K562 (cell line): ENCODE measurements at regions not wholly inside any gene's neighbourhood (a gene's known extent, or its start where the extent isn't known, plus 50 kb on each side); places are given as distances from the start of the nearest gene placed in this dataset.

Experiments used
- ATAC-seq: fragments of 200-7000 bp; cut with Tn5 transposase; 3 replicates; pipeline ENCODE4 v1.9.1; 2020; ENCODE audit warnings: moderate library complexity
- BruUV-seq: library from RNA; stranded (reverse); fragments of 400-500 nt; replicated peaks from 2 replicates; lab custom pipeline; 2021; lab: Mats Ljungman, UMichigan
- CTCF ChIA-PET: fragments of 300-600 bp; formaldehyde crosslinking; extraction: SDS; loops from one replicate; lab custom pipeline; 2021; ENCODE audit warnings: low intra/inter-chr PET ratio; lab: Yijun Ruan, JAX
- POLR2A ChIA-PET: fragments of 300-600, 350-650 bp; sonication (Branson Sonifier 250); formaldehyde crosslinking; extraction: SDS; loops from one replicate; lab custom pipeline; 2021; ENCODE audit warnings: antibody characterized with exemption, inconsistent platforms; lab: Yijun Ruan, JAX
- DNase-seq, 4 experiments: peaks; one replicate each; pipeline versions ENCODE4 v3.0.0 to v3.0.0-alpha.2; 2011 to 2018; ENCODE audit warnings: low spot score in 3 of 4, mixed read lengths in 3 of 4; ENCODE audit errors: extremely low read depth in 1 of 4
- FAIRE-seq: peaks from 2 replicates; lab custom pipeline; 2011; peaks lifted over from hg19 to GRCh38; lab: Jason Lieb, UNC
- H2AFZ ChIP-seq: 2 replicates; pipeline ENCODE4 v1.6.0; 2011; ENCODE audit warnings: low read depth, low read length, control low read depth, inconsistent platforms
- H3K27ac ChIP-seq: fragments of 200-600 bp; 3 replicates; pipeline ENCODE4 v1.8.0; 2011; ENCODE audit warnings: low read depth, mild to moderate bottlenecking, control low read depth, inconsistent platforms, low read length, moderate library complexity, mixed read lengths; ENCODE audit errors: extremely low read depth
- H3K27me3 ChIP-seq, 2 experiments: fragments of 300-600 bp in 1 of 2; 2 replicates in 1 of 2; 3 replicates in 1 of 2; pipeline versions ENCODE4 v1.6.0 to v1.8.0; 2011; ENCODE audit warnings: inconsistent platforms in 2 of 2, low read length in 2 of 2, mild to moderate bottlenecking in 1 of 2, mixed read lengths in 1 of 2, moderate library complexity in 1 of 2; ENCODE audit not compliant: control insufficient read depth in 2 of 2, insufficient read depth in 2 of 2
- H3K36me3 ChIP-seq: fragments of 300-600 bp; 3 replicates; pipeline ENCODE4 v1.8.0; 2011; ENCODE audit warnings: mild to moderate bottlenecking, low read length, inconsistent platforms; ENCODE audit not compliant: control insufficient read depth, insufficient read depth
- H3K4me1 ChIP-seq, 2 experiments: fragments of 200-600 bp in 1 of 2; replicated peaks in 1 of 2; 2 replicates in 1 of 2; 3 replicates in 1 of 2; pipeline versions ENCODE4 v1.5.1 to v1.8.0; 2011; ENCODE audit warnings: inconsistent platforms in 2 of 2, low read length in 2 of 2, mild to moderate bottlenecking in 1 of 2, mixed read lengths in 1 of 2, moderate library complexity in 1 of 2; ENCODE audit not compliant: control insufficient read depth in 2 of 2, insufficient read depth in 2 of 2
- H3K4me2 ChIP-seq: 2 replicates; pipeline ENCODE4 v1.6.1; 2011; ENCODE audit warnings: low read length, control low read depth, inconsistent platforms, mixed read lengths; ENCODE audit not compliant: insufficient read depth
- H3K4me3 ChIP-seq: fragments of 200-600 bp; sonication (generic), shearing (Covaris generic); 2 replicates; pipeline ENCODE4 v1.5.1; 2016; ENCODE audit warnings: control low read depth, inconsistent platforms
- H3K79me2 ChIP-seq: fragments of 200-600 bp; 3 replicates; pipeline ENCODE4 v1.8.0; 2011; ENCODE audit warnings: low read length, inconsistent platforms; ENCODE audit not compliant: control insufficient read depth, insufficient read depth
- H3K9ac ChIP-seq, 2 experiments: 2 replicates each; pipeline versions ENCODE4 v1.6.0 to v1.6.1; 2011; ENCODE audit warnings: low read depth in 2 of 2, low read length in 2 of 2, control low read depth in 1 of 2, inconsistent platforms in 1 of 2, mild to moderate bottlenecking in 1 of 2, mixed read lengths in 1 of 2; ENCODE audit not compliant: insufficient read depth in 1 of 2
- H3K9me1 ChIP-seq: one replicate; pipeline ENCODE4 v1.6.0; 2011; ENCODE audit warnings: inconsistent platforms, mild to moderate bottlenecking, low read length, moderate library complexity; ENCODE audit not compliant: control insufficient read depth, insufficient read depth
- H3K9me3 ChIP-seq: replicated peaks from 2 replicates; pipeline ENCODE4 v1.5.1; 2011; ENCODE audit warnings: low read depth, low read length, inconsistent platforms; ENCODE audit not compliant: control insufficient read depth, insufficient read depth
- H4K20me1 ChIP-seq: replicated peaks from 2 replicates; pipeline ENCODE4 v1.6.1; 2011; ENCODE audit warnings: low read length, inconsistent platforms, mixed read lengths; ENCODE audit not compliant: control insufficient read depth, insufficient read depth
- E2F3 ChIP-seq: fragments of 250-450 bp; sonication (Bioruptor Pico); IDR thresholded peaks from 2 replicates; pipeline ENCODE4 v1.4.0; 2020; ENCODE audit warnings: mild to moderate bottlenecking
- FOXA1 ChIP-seq: fragments of 450-650 bp; IDR thresholded peaks from 2 replicates; pipeline ENCODE4 v1.6.1; 2016; ENCODE audit warnings: mild to moderate bottlenecking, borderline replicate concordance
- HOXB6 ChIP-seq: fragments of 250-450 bp; sonication (Bioruptor Pico); IDR thresholded peaks from 2 replicates; pipeline ENCODE4 v1.5.1; 2022; ENCODE audit warnings: mild to moderate bottlenecking, borderline replicate concordance
- HSF4 ChIP-seq: fragments of 250-450 bp; sonication (Bioruptor Pico); IDR thresholded peaks from 2 replicates; pipeline ENCODE4 v2.1.2; 2022; ENCODE audit warnings: mild to moderate bottlenecking, moderate library complexity, borderline replicate concordance
- KLF6 ChIP-seq: fragments of 250-450 bp; sonication (Bioruptor Pico); IDR thresholded peaks from 2 replicates; pipeline ENCODE4 v1.4.0; 2020; ENCODE audit warnings: mild to moderate bottlenecking, moderate library complexity, borderline replicate concordance
- NRF1 ChIP-seq, 2 experiments: fragments of 450-650 bp; IDR thresholded peaks in 1 of 2; conservative IDR thresholded peaks in 1 of 2; 2 replicates each; pipeline ENCODE4 v1.6.1; 2014; ENCODE audit warnings: mild to moderate bottlenecking in 2 of 2
- POLR2H ChIP-seq: IDR thresholded peaks from 2 replicates; pipeline ENCODE4 v1.6.1; 2016; ENCODE audit warnings: missing genetic modification characterization, low read depth, mild to moderate bottlenecking, control low read depth, missing compliant biosample characterization, moderate library complexity
- PPARD ChIP-seq: fragments of 250-450 bp; sonication (Bioruptor Pico); IDR thresholded peaks from 2 replicates; pipeline ENCODE4 v1.8.0; 2022; ENCODE audit warnings: inconsistent platforms, mild to moderate bottlenecking, moderate library complexity
- SMARCA5 ChIP-seq: fragments of 450-650 bp; IDR thresholded peaks from 2 replicates; pipeline ENCODE4 v1.6.1; 2016
- ZNF584 ChIP-seq: fragments of 200-800 bp; sonication (Bioruptor generic); IDR thresholded peaks from 2 replicates; pipeline ENCODE4 v1.6.1; 2016; ENCODE audit warnings: low read depth, mild to moderate bottlenecking, missing genetic modification characterization, missing compliant biosample characterization
- ZNF717 ChIP-seq: fragments of 250-450 bp; sonication (Bioruptor Pico); IDR thresholded peaks from 2 replicates; pipeline ENCODE4 v1.5.0; 2021
- WGBS: fragments of 100-300 bp; shearing (Covaris generic); methylation state at CpG from one replicate; pipeline ENCODE4 v1.1.6; 2016; ENCODE audit warnings: low coverage, mixed read lengths; ENCODE audit not compliant: insufficient coverage; ENCODE audit errors: missing lambda C conversion rate; 5-methylcytosine and 5-hydroxymethylcytosine counted together
- in situ Hi-C: fragments of 300-500 bp; cut with MboI; formaldehyde crosslinking; loops from 4 replicates; pipeline ENCODE4 v1.15.0; 2018; ENCODE audit warnings: inconsistent platforms, mixed read lengths
- intact Hi-C: fragments of 100-400 bp; cut with micrococcal nuclease; formaldehyde crosslinking; loops from 2 replicates; pipeline ENCODE4 v1.14.2; 2022
- TF ChIP-seq, protein P1 (sequence below), 2 experiments: fragments of 450-650 bp; conservative IDR thresholded peaks; 2 replicates each; pipeline ENCODE4 v1.6.1; 2017; ENCODE audit warnings: mild to moderate bottlenecking in 2 of 2, moderate library complexity in 2 of 2
- TF ChIP-seq, protein P2 (sequence below): fragments of 450-650 bp; formaldehyde crosslinking; IDR thresholded peaks from 2 replicates; pipeline ENCODE4 v1.4.0; 2022; ENCODE audit warnings: missing genetic modification characterization
- TF ChIP-seq, protein P3 (sequence below), 3 experiments: IDR thresholded peaks in 2 of 3; conservative IDR thresholded peaks in 1 of 3; 2 replicates each; pipeline ENCODE4 v1.5.1; 2011 to 2012; ENCODE audit warnings: low read length in 3 of 3, mild to moderate bottlenecking in 3 of 3, control low read depth in 2 of 3, improper control_type of control experiment in 1 of 3, inconsistent platforms in 1 of 3, low read depth in 1 of 3, mixed read lengths in 1 of 3, moderate library complexity in 1 of 3; ENCODE audit not compliant: insufficient read depth in 2 of 3

DNA sequence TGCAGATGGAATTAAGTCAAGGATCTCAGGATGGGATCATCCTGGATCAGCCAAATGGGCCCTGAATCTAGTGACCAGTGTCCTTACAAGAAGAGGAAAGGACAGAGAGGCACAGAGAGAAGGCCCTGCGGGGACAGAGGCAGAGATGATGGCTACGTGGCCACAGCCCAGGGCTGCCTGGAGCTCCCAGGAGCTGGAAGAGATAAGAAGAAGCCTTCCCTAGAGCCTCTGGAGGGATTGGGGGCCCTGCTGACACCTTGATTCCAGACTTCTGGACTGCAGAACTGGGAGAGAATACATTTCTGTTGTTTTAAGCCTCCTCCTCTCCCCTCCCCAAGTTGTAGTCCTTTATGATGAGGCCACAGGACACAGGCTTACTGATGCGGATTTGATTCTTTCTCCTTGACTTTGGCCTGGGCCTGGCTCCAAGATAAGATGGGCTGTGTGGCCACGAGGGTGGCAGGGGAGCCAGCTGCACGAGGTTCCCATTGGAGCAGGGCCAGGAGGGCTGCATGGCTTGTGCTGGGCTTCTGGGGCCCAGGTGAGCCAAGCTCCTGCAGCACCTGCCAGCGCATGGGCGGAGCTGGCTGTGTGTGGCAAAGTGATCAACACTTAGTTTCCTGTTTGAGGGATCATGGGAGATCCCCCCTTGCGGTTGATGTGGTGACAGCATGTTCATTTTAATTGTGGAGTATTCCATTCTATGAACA lies 146.1 kb downstream of the IRF8 start (continued):
- TF ChIP-seq SMARCA5 (no peak), PPARD (CRISPR knock-in tag) (no peak), HOXB6 (CRISPR knock-in tag) (no peak), POLR2H (no peak), NRF1 (conservative IDR thresholded peaks at IDR 0.05 in 1 of 2, IDR thresholded peaks at IDR 0.05 in 1 of 2) (peak; percentile 28 to 40; a peak in 2 of 4 replicates), ZNF717 (CRISPR knock-in tag) (no peak)
- TF ChIP-seq, protein P1, sequence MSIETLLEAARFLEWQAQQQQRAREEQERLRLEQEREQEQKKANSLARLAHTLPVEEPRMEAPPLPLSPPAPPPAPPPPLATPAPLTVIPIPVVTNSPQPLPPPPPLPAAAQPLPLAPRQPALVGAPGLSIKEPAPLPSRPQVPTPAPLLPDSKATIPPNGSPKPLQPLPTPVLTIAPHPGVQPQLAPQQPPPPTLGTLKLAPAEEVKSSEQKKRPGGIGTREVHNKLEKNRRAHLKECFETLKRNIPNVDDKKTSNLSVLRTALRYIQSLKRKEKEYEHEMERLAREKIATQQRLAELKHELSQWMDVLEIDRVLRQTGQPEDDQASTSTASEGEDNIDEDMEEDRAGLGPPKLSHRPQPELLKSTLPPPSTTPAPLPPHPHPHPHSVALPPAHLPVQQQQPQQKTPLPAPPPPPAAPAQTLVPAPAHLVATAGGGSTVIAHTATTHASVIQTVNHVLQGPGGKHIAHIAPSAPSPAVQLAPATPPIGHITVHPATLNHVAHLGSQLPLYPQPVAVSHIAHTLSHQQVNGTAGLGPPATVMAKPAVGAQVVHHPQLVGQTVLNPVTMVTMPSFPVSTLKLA (conservative IDR thresholded peaks at IDR 0.05): no peak
- TF ChIP-seq, protein P2, sequence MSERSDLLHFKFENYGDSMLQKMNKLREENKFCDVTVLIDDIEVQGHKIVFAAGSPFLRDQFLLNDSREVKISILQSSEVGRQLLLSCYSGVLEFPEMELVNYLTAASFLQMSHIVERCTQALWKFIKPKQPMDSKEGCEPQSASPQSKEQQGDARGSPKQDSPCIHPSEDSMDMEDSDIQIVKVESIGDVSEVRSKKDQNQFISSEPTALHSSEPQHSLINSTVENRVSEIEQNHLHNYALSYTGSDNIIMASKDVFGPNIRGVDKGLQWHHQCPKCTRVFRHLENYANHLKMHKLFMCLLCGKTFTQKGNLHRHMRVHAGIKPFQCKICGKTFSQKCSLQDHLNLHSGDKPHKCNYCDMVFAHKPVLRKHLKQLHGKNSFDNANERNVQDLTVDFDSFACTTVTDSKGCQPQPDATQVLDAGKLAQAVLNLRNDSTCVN (CRISPR knock-in tag): no peak

DNA sequence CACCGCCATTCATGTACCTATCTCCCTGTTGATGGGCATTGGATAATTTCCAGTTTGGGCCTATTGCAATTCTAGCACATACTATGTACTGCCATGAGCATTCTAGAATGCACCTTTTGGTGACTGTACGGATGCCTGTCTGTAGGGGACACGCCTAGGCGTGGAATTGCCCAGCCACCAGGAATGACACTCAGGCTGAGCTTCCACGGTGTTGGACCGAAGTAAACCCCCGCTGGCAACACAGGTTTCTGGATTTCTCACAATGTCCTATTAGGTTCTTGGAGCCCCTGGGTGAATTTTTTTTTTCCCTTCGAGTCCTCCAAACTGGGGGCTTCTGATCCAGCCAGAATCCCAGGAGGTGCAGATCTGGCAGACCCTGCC lies 146.6 kb downstream of the IRF8 start:
- 6% methylated on average over 8 of the region's 8 CpGs for WGBS
- intact Hi-C loops (loop anchor here (10.0 kb wide), 1 partner anchor 469 kb away; the partner anchor contains the start of gene FOXF1), in situ Hi-C loops (loop anchor here (10.0 kb wide), 1 partner anchor 469 kb away; the partner anchor contains the start of gene FOXF1)
- no peak for FAIRE-seq
- Histone ChIP-seq H3K27me3 (peaks cover 13 to 68% of the 10 kb centered on the region in 2 experiments), H3K4me1 (no peaks in the 10 kb centered on the region; a peak in 2 of 5 replicates), H2AFZ (no peak overlapping the region), H3K36me3 (no peaks in the 10 kb centered on the region), H3K4me3 (no peak overlapping the region), H4K20me1 (peaks cover 9% of the 10 kb centered on the region; the same call in 1 of the 2 replicates), H3K79me2 (no peaks in the 10 kb centered on the region), H3K4me2 (no peak overlapping the region), H3K27ac (no peak overlapping the region), H3K9me1 (peaks cover 2% of the 10 kb centered on the region), H3K9ac (no peak overlapping the region), H3K9me3 (no peaks in the 10 kb centered on the region)
- no peak for ATAC-seq
- no peak for DNase-seq
- ChIA-PET CTCF (no interaction called here), POLR2A (no interaction called here)
- TF ChIP-seq E2F3 (CRISPR knock-in tag) (no peak), ZNF584 (CRISPR knock-in tag) (no peak), FOXA1 (no peak), HSF4 (CRISPR knock-in tag) (no peak), KLF6 (CRISPR knock-in tag) (no peak)
- TF ChIP-seq, protein P3, sequence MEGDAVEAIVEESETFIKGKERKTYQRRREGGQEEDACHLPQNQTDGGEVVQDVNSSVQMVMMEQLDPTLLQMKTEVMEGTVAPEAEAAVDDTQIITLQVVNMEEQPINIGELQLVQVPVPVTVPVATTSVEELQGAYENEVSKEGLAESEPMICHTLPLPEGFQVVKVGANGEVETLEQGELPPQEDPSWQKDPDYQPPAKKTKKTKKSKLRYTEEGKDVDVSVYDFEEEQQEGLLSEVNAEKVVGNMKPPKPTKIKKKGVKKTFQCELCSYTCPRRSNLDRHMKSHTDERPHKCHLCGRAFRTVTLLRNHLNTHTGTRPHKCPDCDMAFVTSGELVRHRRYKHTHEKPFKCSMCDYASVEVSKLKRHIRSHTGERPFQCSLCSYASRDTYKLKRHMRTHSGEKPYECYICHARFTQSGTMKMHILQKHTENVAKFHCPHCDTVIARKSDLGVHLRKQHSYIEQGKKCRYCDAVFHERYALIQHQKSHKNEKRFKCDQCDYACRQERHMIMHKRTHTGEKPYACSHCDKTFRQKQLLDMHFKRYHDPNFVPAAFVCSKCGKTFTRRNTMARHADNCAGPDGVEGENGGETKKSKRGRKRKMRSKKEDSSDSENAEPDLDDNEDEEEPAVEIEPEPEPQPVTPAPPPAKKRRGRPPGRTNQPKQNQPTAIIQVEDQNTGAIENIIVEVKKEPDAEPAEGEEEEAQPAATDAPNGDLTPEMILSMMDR (IDR thresholded peaks at IDR 0.05 in 2 of 3, conservative IDR thresholded peaks at IDR 0.05 in 1 of 3; ENCODE audit: insufficient read depth in 2 of 3, low read depth in 1 of 3, low read length in 3 of 3): 0 out of 6 replicates have a peak, but pooled peaks of 1 of the 3 experiments have one; percentile 0
- no TSS peak for BruUV-seq
